ENCODE measurements at regions not wholly inside any gene's neighbourhood (a gene's known extent, or its start where the extent isn't known, plus 50 kb on each side); places are given as distances from the start of the nearest gene placed in this dataset.

GRCh38 chr12:107465625-107466024 lies 220.0 kb upstream of the PWP1 start (continued):
- TF ChIP-seq HIC1 (tag by site-specific recombination; IDR thresholded peaks at IDR 0.05) (no peak), KLF8 (tag by site-specific recombination; IDR thresholded peaks at IDR 0.05) (no peak)

- ChIA-PET CTCF (interaction anchor here (0.7 to 1.8 kb wide), 2 partner anchors 19 to 143 kb away, joined by 4 to 5 read pairs; no protein-coding TSS in a partner anchor), POLR2A (no interaction called here)
- Histone ChIP-seq H3K9me3 (ENCODE audit: control insufficient read depth, insufficient read depth, low read depth, low read length) (no peaks in the 10 kb centered on the region), H3K4me1 (ENCODE audit: control insufficient read depth, insufficient read depth, low read length) (no peaks in the 10 kb centered on the region), H3K36me3 (ENCODE audit: control insufficient read depth in 2 of 2, insufficient read depth in 1 of 2, low read length in 2 of 2) (no peaks in the 10 kb centered on the region), H3K27ac (ENCODE audit: extremely low read depth, low read depth, low read length) (no peak overlapping the region), H3K4me3 (ENCODE audit: low read depth, low read length) (no peak overlapping the region)
- TF ChIP-seq ZNF768 (tag by site-specific recombination; IDR thresholded peaks at IDR 0.05): no peak
- no peak for TF ChIP-seq ZNF621 (tag by site-specific recombination; IDR thresholded peaks at IDR 0.05)
- TF ChIP-seq SALL2 (tag by site-specific recombination; IDR thresholded peaks at IDR 0.05; ENCODE audit: borderline replicate concordance): no peak
- no peak for TF ChIP-seq ZSCAN23 (tag by site-specific recombination; IDR thresholded peaks at IDR 0.05)
- TF ChIP-seq ZNF280D (tag by site-specific recombination; IDR thresholded peaks at IDR 0.05): no peak
- TF ChIP-seq ZNF561 (tag by site-specific recombination; IDR thresholded peaks at IDR 0.05; ENCODE audit: borderline replicate concordance): no peak
- TF ChIP-seq ZNF544 (tag by site-specific recombination; IDR thresholded peaks at IDR 0.05): no peak
- TF ChIP-seq ZNF366 (tag by site-specific recombination; conservative IDR thresholded peaks at IDR 0.05): no peak
- no peak for TF ChIP-seq ZBTB8A (tag by site-specific recombination; IDR thresholded peaks at IDR 0.05)
- no peak for TF ChIP-seq ZNF214 (tag by site-specific recombination; IDR thresholded peaks at IDR 0.05; ENCODE audit: borderline replicate concordance)
- no peak for TF ChIP-seq ZEB2 (tag by site-specific recombination; IDR thresholded peaks at IDR 0.05)
Observed at GRCh38 chr12:107467716-107468115, 217.9 kb upstream of the PWP1 start.

- no peaks in the 10 kb centered on the region for H3K36me3 ChIP-seq (ENCODE audit: control insufficient read depth in 2 of 2, insufficient read depth in 1 of 2, low read length in 2 of 2)
- no peak overlapping the region for H3K4me3 ChIP-seq (ENCODE audit: low read depth, low read length)
- H3K27ac ChIP-seq (ENCODE audit: extremely low read depth, low read depth, low read length): no peak overlapping the region
- ChIA-PET CTCF (interaction anchor here (0.7 to 1.8 kb wide), 2 partner anchors 20 to 142 kb away, joined by 4 to 5 read pairs; no protein-coding TSS in a partner anchor), POLR2A (no interaction called here)
- H3K9me3 ChIP-seq (ENCODE audit: control insufficient read depth, insufficient read depth, low read depth, low read length): no peaks in the 10 kb centered on the region
- TF ChIP-seq ZIC2 (tag by site-specific recombination; IDR thresholded peaks at IDR 0.05) (peak; percentile 56), HOXA7 (CRISPR knock-in tag; IDR thresholded peaks at IDR 0.05; ENCODE audit: borderline replicate concordance) (no peak), ZNF23 (tag by site-specific recombination; IDR thresholded peaks at IDR 0.05; ENCODE audit: borderline replicate concordance) (no peak), ZNF354C (tag by site-specific recombination; IDR thresholded peaks at IDR 0.05; ENCODE audit: borderline replicate concordance, low read depth) (no peak), ZNF202 (tag by site-specific recombination; IDR thresholded peaks at IDR 0.05; ENCODE audit: borderline replicate concordance) (no peak), ZNF76 (tag by site-specific recombination; IDR thresholded peaks at IDR 0.05; ENCODE audit: borderline replicate concordance, low read depth) (no peak), ZNF48 (tag by site-specific recombination; IDR thresholded peaks at IDR 0.05) (no peak), IKZF3 (tag by site-specific recombination; IDR thresholded peaks at IDR 0.05) (no peak)
- H3K4me1 ChIP-seq (ENCODE audit: control insufficient read depth, insufficient read depth, low read length): no peaks in the 10 kb centered on the region
Observed at GRCh38 chr12:107468182-107468581, 217.4 kb upstream of the PWP1 start.
